Loucy (cell line): ENCODE measurements at regions not wholly inside any gene's neighbourhood (a gene's known extent, or its start where the extent isn't known, plus 50 kb on each side); places are given as distances from the start of the nearest gene placed in this dataset.

Experiments used
- EZH2phosphoT487 ChIP-seq: fragments of 200-600 bp; IDR thresholded peaks from 2 replicates; pipeline ENCODE4 v1.6.1; 2018; ENCODE audit warnings: antibody characterized with exemption, mild to moderate bottlenecking, moderate library complexity, borderline replicate concordance
- TF ChIP-seq, protein P1 (sequence below): fragments of 200-600 bp; sonication (generic); conservative IDR thresholded peaks from 2 replicates; pipeline ENCODE4 v1.5.1; 2014; ENCODE audit warnings: mild to moderate bottlenecking, antibody characterized with exemption, low read length

GRCh38 chr10:78143576-78143975 is 109.9 kb downstream of the RPS24 start:
- TF ChIP-seq, protein P1, sequence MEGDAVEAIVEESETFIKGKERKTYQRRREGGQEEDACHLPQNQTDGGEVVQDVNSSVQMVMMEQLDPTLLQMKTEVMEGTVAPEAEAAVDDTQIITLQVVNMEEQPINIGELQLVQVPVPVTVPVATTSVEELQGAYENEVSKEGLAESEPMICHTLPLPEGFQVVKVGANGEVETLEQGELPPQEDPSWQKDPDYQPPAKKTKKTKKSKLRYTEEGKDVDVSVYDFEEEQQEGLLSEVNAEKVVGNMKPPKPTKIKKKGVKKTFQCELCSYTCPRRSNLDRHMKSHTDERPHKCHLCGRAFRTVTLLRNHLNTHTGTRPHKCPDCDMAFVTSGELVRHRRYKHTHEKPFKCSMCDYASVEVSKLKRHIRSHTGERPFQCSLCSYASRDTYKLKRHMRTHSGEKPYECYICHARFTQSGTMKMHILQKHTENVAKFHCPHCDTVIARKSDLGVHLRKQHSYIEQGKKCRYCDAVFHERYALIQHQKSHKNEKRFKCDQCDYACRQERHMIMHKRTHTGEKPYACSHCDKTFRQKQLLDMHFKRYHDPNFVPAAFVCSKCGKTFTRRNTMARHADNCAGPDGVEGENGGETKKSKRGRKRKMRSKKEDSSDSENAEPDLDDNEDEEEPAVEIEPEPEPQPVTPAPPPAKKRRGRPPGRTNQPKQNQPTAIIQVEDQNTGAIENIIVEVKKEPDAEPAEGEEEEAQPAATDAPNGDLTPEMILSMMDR, result no peak
- TF ChIP-seq EZH2phosphoT487, result no peak
